HG03060 (cell line): ENCODE measurements at regions not wholly inside any gene's neighbourhood (a gene's known extent, or its start where the extent isn't known, plus 50 kb on each side); places are given as distances from the start of the nearest gene placed in this dataset.

Source experiments
- ATAC-seq: cut with Tn5 transposase; IDR thresholded peaks from one replicate; pipeline ENCODE4 v1.9.1; 2021; ENCODE audit warnings: low read depth, moderate number of reproducible peaks; ENCODE audit not compliant: unreplicated experiment

- no peak for ATAC-seq
Observed at GRCh38 chr4:125891597-125892258, 577.0 kb downstream of the FAT4 start.

DNA sequence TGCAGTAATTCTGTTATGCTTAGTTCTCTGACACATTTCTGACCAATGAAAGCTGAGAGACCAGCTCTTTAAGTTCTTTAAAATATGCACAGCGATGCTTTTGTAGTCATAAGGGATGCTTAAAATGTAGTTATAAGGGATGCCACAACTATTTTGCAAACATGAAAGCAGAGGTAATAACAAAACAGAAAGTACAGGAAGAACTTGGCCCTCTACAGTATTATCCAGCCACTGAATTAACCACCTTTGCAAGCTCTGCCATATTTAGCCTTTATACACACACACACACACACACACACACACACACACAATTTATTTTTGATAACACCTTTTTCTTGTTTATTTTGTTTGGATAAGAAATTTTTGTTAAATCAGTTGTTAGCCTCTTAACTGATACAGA, 590.0 kb downstream of the FAT4 start:
- ATAC-seq: no peak

- no peak for ATAC-seq
Observed at GRCh38 chr4:125911058-125911457, 596.3 kb downstream of the FAT4 start.

DNA sequence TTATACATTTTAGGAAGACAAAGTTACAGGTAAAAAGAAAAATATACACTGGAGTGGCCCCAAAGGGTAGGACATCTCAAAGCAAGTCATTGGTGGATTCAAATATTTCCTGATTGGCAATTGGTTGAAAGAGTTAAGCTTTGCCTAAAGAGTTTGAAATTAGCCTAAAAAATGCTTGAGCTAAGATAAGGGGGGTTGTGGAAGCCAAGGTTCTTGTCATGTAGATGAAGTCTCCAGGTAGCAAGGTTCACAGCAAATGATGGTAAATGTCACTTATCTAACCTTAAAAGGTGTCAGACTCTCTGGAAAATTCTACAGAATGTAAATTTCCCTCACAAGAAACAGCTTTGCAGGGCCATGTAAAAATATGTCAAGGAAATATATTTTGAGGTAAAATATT, 596.7 kb downstream of the FAT4 start:
- ATAC-seq: no peak

DNA sequence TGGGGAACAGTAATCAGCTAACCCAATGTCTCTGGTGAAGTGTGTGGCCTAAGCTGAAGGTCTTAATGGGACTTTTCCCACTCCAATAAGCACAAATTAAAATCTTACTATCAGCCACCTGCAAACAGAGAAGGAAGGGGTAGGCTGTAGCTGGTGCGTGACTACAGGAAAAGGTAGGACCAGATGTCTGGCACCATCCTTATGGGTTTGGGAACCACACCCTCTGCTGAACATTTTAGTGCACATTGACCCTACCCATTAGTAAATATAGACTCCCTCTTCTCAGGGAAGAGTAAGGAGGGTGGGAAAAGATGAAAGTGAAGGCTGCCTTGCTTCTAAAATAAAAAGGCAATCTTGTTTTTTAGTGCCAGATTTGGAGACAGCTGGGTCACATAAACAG, 602.8 kb downstream of the FAT4 start:
- no peak for ATAC-seq

- no peak for ATAC-seq
Observed at GRCh38 chr4:125928652-125929051, 613.9 kb downstream of the FAT4 start.

GRCh38 chr4:125938541-125938940, 623.8 kb downstream of the FAT4 start:
- no peak for ATAC-seq

GRCh38 chr4:125940426-125940825, 625.7 kb downstream of the FAT4 start:
- ATAC-seq: no peak

DNA sequence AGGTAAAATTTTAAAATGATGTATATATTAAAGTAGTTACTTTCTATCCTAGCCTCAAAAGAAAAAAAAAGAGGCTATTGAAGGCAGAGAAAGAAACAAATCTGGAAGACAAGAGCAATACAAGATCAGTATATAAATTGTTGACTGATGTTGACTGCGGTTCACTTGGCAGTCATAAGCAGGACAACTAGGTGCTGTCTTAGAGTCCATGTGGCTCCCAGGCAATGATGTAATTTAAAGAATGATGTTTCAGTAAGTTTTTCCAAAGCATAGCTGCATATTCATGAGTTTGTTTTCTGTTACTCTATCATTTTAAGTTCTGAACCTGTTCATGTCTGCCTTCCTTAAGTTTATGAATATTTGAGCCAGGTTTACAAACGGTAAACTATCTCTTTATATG, 630.2 kb downstream of the FAT4 start:
- ATAC-seq: no peak

GRCh38 chr4:125948021-125948420, 633.3 kb downstream of the FAT4 start:
- ATAC-seq: no peak

- no peak for ATAC-seq
Observed at GRCh38 chr4:125951261-125951887, 636.6 kb downstream of the FAT4 start.

- no peak for ATAC-seq
Observed at GRCh38 chr4:125952631-125953030, 637.9 kb downstream of the FAT4 start.

DNA sequence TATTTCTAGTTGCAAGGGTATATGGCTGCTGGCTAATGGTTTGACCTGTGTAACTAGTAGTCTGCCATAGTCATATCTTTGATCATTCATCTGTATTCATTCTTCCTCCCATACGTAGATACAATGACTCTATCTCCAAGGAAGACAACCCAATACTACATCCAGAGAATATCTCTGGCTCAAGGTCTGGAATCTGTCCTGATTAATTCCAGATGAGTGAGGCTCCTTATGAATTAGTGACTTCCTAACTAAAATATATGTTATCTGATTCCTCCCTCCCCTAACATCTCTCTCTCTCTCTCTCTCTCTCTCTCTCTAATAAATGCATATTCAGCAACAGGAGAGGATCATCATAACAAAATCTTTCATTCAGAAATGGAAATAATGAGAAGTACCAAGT, 641.5 kb downstream of the FAT4 start:
- no peak for ATAC-seq

- ATAC-seq: no peak
Observed at GRCh38 chr4:125958519-125958918, 643.8 kb downstream of the FAT4 start.

GRCh38 chr4:125961626-125962025, 646.9 kb downstream of the FAT4 start:
- no peak for ATAC-seq

DNA sequence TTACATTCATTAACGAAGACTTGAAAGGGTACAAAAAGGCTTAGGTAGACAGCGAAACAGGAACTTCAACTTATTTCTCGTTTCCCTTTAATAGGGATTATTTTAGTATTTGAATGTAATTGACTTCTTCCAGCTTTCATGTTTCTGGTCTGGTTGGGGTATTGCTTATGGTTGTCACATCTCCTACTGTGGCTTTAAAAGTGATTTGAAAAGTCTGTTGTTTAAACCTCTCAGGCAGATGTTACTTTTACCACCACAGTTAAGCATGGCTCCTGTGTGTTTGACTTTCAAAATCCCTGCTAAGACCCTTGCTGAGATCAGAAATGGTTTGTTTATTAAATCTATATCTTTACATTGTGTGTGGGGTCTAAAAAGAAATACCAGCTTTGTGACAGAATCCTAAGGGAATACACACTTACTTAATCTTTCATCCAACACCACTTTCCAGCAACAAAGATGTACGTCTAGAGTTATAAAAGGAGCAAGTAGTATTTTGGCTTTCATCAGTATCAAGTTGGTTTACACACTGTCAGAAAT, 661.2 kb downstream of the FAT4 start:
- no peak for ATAC-seq

DNA sequence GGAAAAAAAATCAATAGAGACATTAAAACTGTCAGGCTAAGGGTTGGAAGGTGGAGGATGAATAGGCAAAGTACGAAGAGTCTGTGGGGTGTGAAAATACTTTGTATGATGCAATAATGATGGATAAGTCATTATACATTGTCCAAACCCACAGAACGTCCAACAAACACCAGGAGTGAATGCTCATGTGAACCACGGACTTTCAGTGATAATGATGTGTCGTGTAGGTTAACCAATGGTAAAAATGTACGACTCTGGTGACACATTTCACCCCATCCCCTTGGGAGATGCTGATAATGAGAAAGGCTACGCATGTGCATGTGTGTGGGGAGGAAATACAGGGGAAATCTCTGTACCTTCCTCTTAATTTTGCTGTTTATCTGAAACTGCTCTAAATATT, 665.2 kb downstream of the FAT4 start:
- no peak for ATAC-seq

DNA sequence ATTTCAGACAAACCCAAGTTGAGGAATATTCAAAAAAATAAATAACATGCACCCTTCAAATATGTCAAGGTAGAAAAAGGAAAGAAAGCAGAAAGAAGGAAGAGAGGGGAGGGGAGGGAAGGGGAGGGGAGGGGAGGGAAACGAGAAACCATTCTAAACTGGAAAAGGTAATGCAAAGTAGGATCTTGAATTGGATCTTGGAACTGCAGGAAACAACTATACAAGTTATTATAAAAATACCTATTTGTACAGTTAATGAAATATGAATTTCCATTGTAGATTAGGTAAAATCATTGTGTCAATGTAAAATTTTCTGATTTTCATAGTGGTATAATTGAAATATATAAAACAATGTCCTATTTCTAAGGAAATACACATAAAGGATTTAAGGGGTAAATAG, 668.4 kb downstream of the FAT4 start:
- no peak for ATAC-seq

DNA sequence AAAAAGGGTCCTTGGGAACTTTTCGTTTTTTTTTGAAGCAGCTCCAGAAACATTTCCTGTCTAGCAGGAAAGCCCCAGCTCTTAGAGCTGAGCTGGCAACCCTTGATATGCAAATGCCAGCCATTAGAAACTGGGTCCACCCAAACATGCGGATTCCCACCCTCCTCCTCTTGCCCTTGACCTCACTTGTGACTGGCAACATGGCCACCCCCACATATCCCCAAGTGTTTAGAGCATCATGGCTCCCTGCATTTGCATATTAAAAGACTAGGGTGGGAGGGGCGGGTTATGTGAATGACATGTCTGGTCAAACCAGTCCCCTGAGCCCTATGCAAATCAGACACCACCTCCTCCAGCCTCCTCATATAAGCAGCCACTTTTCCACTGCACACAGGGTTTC, 671.1 kb downstream of the FAT4 start:
- ATAC-seq: no peak

DNA sequence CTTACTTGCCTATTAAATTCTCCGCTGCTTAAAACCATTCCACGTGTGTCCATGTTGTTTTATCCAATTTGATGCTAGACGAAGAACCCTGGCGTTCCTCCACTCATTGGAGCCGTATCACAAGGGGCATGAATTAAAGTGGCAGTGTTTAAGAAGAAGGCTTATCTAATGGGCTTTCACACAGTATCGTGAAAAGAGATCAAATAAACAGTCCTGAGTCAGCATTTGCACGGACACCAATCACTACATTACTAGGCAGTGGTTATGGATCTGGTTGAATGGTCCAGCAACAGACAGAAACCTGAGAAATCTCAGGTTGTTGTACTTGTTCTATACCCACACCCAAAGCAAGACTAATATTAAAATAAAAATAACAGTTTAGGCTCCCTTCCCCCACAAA, 671.6 kb downstream of the FAT4 start:
- no peak for ATAC-seq

GRCh38 chr4:125988464-125988863, 673.7 kb downstream of the FAT4 start:
- ATAC-seq: no peak

DNA sequence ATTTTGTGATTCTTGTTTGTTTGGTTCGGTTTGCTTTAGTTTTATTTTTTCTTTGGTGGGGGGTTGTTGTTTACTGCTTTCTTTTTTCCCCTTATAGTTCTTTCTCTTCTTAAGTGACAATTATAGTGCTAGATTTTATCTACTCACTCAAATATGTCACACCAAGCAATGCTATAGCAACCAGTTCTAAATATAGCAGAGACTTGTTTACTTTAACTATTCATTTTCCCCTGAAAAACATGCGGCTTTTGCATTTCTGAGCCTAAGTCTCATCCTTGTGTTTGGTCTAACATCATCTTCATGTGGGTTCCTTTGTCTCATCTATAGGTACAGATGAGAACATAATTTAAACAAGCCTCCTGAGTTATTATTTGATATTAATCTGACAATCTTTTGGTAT, 676.6 kb downstream of the FAT4 start:
- no peak for ATAC-seq
